SU-DHL-6 (cell line): ENCODE measurements at regions not wholly inside any gene's neighbourhood (a gene's known extent, or its start where the extent isn't known, plus 50 kb on each side); places are given as distances from the start of the nearest gene placed in this dataset.

Experiments used
- H2AFZ ChIP-seq: fragments of 200-600 bp; sonication (generic); 2 replicates; pipeline ENCODE4 v1.6.1; 2014; ENCODE audit warnings: low read depth, mild to moderate bottlenecking, moderate library complexity, mixed read lengths, antibody characterized with exemption, low read length; ENCODE audit not compliant: severe bottlenecking
- H3F3A ChIP-seq: fragments of 200-600 bp; shearing (Covaris generic); 2 replicates; pipeline ENCODE4 v1.6.0; 2016; ENCODE audit warnings: antibody characterized with exemption, mild to moderate bottlenecking; ENCODE audit not compliant: insufficient read depth
- H3K27ac ChIP-seq: fragments of 200-600 bp; sonication (generic); 2 replicates; pipeline ENCODE4 v1.5.1; 2016; ENCODE audit warnings: low read depth, mild to moderate bottlenecking, low read length, moderate library complexity, mixed read lengths
- H3K27me3 ChIP-seq: fragments of 200-600 bp; sonication (generic), shearing (Covaris generic); 2 replicates; pipeline ENCODE4 v1.6.0; 2014; ENCODE audit warnings: mild to moderate bottlenecking, low read length
- H3K36me3 ChIP-seq: fragments of 200-600 bp; sonication (generic); 2 replicates; pipeline ENCODE4 v1.6.1; 2014; ENCODE audit warnings: mild to moderate bottlenecking, low read length, mixed read lengths
- H3K4me2 ChIP-seq: fragments of 300-600, 200-600 bp; shearing (Covaris generic), sonication (generic); 2 replicates; pipeline ENCODE4 v1.6.0; 2014; ENCODE audit warnings: low read length, low read depth, mild to moderate bottlenecking; ENCODE audit not compliant: poor library complexity, severe bottlenecking
- H3K4me3 ChIP-seq: fragments of 200-600 bp; sonication (generic); 2 replicates; pipeline ENCODE4 v1.5.1; 2014; ENCODE audit warnings: antibody characterized with exemption, low read length, mild to moderate bottlenecking, mixed read lengths; ENCODE audit not compliant: insufficient read depth, poor library complexity, severe bottlenecking
- H3K79me2 ChIP-seq: fragments of 200-600 bp; sonication (generic); 2 replicates; pipeline ENCODE4 v1.6.1; 2014; ENCODE audit warnings: mild to moderate bottlenecking, low read length, moderate library complexity; ENCODE audit not compliant: insufficient read depth
- H3K9ac ChIP-seq: fragments of 200-600 bp; sonication (generic); 2 replicates; pipeline ENCODE4 v1.7.0; 2014; ENCODE audit warnings: mild to moderate bottlenecking, low read length
- H3K9me2 ChIP-seq: fragments of 200-600 bp; sonication (generic); replicated peaks from 2 replicates; pipeline ENCODE4 v1.6.1; 2014; ENCODE audit warnings: low read length; ENCODE audit not compliant: insufficient read depth
- H3K9me3 ChIP-seq: fragments of 200-600 bp; sonication (generic); 2 replicates; pipeline ENCODE4 v1.6.1; 2014; ENCODE audit warnings: low read length, mixed read lengths; ENCODE audit not compliant: insufficient read depth
- H4K20me1 ChIP-seq: fragments of 200-600 bp; sonication (generic); 2 replicates; pipeline ENCODE4 v1.6.1; 2014; ENCODE audit warnings: low read depth, mild to moderate bottlenecking, antibody characterized with exemption, low read length, moderate library complexity, mixed read lengths
- CTCF ChIP-seq: fragments of 200-600 bp; sonication (generic); IDR thresholded peaks from one replicate; pipeline ENCODE4 v1.5.1; 2017; ENCODE audit warnings: antibody characterized with exemption, mild to moderate bottlenecking, low read length, moderate library complexity; ENCODE audit not compliant: insufficient read depth, poor library complexity, severe bottlenecking
- EZH2phosphoT487 ChIP-seq: fragments of 200-600 bp; sonication (generic), shearing (Covaris generic); conservative IDR thresholded peaks from 2 replicates; pipeline ENCODE4 v1.6.1; 2018; ENCODE audit warnings: mild to moderate bottlenecking, antibody characterized with exemption, low read length, moderate library complexity, mixed read lengths

- Histone ChIP-seq H3K79me2 (no peaks in the 10 kb centered on the region), H3K9ac (no peak overlapping the region), H3F3A (no peaks in the 10 kb centered on the region), H3K4me2 (no peak overlapping the region), H3K9me2 (no peaks in the 10 kb centered on the region), H2AFZ (no peak overlapping the region), H3K4me3 (no peak overlapping the region), H3K27ac (no peak overlapping the region), H3K27me3 (no peaks in the 10 kb centered on the region), H4K20me1 (no peaks in the 10 kb centered on the region), H3K36me3 (no peaks in the 10 kb centered on the region), H3K9me3 (no peaks in the 10 kb centered on the region)
- no peak for TF ChIP-seq CTCF
- no peak for TF ChIP-seq EZH2phosphoT487
Measured at GRCh38 chr19:30117636-30118145, 175.7 kb downstream of the URI1 start.

GRCh38 chr19:30118221-30118620, 176.2 kb downstream of the URI1 start:
- Histone ChIP-seq H3K9me3 (no peaks in the 10 kb centered on the region), H3K79me2 (no peaks in the 10 kb centered on the region), H3K4me3 (no peak overlapping the region), H2AFZ (no peak overlapping the region), H3K4me2 (no peak overlapping the region), H3F3A (no peaks in the 10 kb centered on the region), H3K9ac (no peak overlapping the region), H3K36me3 (no peaks in the 10 kb centered on the region), H3K9me2 (no peaks in the 10 kb centered on the region), H4K20me1 (no peaks in the 10 kb centered on the region), H3K27ac (no peak overlapping the region), H3K27me3 (no peaks in the 10 kb centered on the region)
- TF ChIP-seq EZH2phosphoT487 (no peak), CTCF (no peak)

GRCh38 chr19:30118760-30119159, 176.7 kb downstream of the URI1 start:
- H3F3A ChIP-seq = no peaks in the 10 kb centered on the region
- H3K27ac ChIP-seq = no peak overlapping the region
- TF ChIP-seq EZH2phosphoT487 (no peak), CTCF (no peak)
- H3K9me2 ChIP-seq = no peaks in the 10 kb centered on the region
- no peaks in the 10 kb centered on the region for H3K27me3 ChIP-seq
- H3K36me3 ChIP-seq = no peaks in the 10 kb centered on the region
- no peak overlapping the region for H3K4me2 ChIP-seq
- no peak overlapping the region for H3K9ac ChIP-seq
- H3K4me3 ChIP-seq = no peak overlapping the region
- H4K20me1 ChIP-seq = no peaks in the 10 kb centered on the region
- H2AFZ ChIP-seq = no peak overlapping the region
- no peaks in the 10 kb centered on the region for H3K79me2 ChIP-seq
- H3K9me3 ChIP-seq = no peaks in the 10 kb centered on the region
